ENCODE measurements at regions not wholly inside any gene's neighbourhood (a gene's known extent, or its start where the extent isn't known, plus 50 kb on each side); places are given as distances from the start of the nearest gene placed in this dataset.
"Not testable (repeated sequence)": the region's sequence is repeated elsewhere in the genome, so short reads cannot be mapped to it uniquely, and the experiment has no call there.

DNA sequence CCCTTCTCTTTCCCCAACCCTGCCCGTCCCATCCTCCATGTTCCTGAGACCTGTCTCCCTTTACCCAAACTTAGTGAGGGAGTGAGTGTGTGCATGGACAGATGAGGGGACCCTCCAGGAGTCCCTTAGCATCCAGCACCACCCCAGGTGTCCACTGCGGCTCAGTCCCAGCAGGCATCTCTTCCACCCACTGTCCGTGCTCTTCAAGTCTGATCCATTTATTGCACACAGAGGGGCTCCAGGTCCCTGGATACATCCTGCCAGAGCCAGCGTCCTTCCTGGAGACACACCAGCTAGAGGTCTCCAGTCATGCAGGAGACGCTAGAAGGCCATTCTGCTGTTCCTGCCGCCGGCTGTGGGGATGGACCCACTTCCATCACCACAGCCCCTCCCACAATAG is 239.2 kb downstream of the ADGRD1 start:
- DNase-seq = no peak

DNA sequence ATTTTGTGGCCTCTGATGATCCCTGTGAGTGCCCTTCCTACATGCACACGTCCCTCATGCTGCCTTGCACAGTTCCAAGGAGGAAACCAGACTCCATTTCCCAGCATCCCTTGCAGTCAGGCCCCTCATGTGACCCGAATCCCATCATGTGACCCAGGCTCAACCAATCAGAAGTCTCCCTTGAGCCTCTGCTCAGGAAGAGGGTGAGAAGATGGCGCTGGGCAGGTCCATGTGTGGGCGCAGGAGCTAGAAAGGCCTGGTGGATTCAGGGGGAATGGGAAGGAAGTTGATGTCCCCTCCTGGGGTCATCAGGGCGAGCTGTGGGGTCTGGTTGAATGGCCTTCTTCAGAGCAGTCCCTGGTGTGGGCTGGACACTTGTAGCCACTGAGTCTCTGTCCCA is 240.5 kb downstream of the ADGRD1 start:
- DNase-seq = peak; percentile 67

DNA sequence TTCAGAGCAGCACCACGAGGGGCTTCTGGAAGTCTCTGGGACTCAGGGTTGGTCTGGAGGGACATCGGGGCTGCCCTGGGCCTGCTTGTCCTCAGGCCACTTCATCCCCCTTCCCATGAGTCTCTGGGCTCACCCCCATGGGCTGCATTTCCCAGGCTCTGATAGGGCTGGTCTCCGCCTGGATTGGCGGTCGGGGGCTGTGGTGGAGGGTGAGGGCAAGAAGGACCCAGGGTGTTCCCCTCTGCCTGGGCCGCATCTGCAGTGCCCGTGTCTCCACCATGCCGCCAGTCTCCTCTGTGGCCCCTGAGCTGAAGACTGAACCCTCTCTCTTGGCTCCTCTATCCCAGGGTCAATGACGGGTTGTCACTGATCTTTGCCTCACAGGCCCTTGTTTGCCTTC is 242.1 kb downstream of the ADGRD1 start:
- no peak for DNase-seq

DNA sequence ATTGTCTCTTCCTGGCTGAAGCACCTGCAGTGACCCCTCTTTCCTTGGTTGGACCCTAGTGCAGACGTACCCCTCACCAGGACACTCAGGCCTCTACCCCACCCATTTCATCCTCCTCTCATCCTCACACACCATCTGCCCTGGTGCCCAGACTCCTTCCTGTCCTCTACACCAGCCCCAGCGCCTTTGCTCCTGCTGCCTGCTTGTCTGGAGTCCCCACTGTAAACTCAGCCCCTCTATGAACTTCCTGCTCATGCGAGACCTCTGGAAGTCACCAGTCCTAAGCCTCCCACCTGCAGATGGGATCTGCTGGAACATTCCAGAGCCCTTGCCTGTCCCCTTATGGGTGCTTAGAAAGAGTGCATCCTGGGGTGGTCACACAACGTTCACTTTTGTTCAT is 242.5 kb downstream of the ADGRD1 start:
- no peak for DNase-seq

DNA sequence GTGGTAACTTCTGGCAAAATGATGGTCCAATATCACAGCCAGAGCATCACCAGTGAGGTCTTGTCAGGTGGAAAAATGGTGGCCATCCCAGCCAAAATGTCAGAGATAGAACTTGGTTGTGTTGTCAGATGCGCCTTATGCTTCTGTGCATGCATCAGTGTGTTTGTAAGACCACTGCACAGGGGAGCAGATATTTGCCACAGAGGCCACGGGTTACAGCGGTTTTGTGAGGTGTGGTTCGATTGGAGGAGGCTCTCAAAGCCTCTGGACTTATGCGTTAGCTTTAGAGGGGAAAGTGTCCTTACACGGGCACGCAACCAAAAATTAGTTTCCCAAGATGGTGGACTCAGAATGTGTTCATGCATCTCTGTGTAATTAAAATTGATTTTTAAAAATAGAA is 243.8 kb downstream of the ADGRD1 start:
- DNase-seq = no peak

DNA sequence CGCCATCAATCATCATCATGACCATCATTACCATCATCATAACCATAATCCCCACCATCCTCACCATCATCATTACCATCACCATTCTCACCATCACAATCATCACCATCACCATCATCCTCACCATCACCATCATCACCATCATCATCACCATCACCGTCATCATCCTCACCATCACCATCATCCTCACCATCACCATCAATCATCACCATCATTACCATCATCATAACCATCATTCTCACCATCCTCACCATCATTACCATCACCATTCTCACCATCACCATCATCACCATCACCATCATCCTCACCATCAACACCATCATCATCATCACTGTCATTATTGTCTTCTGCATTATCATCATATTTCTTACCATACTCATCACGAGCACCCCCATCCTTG is 245.5 kb downstream of the ADGRD1 start:
- DNase-seq = no peak

DNA sequence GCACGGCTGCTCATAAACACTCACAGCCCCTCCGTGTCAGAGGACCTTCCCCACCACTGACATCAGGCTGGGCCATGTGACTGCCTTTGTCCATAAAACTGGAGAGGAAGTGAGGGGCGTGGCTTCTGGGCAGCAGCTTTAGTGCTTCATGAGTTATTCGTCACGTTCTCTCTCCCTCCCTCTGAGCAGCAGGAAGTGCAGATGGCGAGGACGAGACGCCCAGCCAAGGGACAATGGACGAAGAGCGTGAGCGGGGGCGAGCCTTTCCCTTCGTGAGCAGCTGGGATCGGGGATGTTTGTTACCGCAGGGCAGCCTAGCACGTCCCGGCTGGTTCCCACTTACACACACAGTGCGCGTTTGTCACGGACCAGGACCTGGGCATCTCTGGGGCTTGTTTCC is 248.2 kb downstream of the ADGRD1 start:
- not testable (repeated sequence) for DNase-seq

DNA sequence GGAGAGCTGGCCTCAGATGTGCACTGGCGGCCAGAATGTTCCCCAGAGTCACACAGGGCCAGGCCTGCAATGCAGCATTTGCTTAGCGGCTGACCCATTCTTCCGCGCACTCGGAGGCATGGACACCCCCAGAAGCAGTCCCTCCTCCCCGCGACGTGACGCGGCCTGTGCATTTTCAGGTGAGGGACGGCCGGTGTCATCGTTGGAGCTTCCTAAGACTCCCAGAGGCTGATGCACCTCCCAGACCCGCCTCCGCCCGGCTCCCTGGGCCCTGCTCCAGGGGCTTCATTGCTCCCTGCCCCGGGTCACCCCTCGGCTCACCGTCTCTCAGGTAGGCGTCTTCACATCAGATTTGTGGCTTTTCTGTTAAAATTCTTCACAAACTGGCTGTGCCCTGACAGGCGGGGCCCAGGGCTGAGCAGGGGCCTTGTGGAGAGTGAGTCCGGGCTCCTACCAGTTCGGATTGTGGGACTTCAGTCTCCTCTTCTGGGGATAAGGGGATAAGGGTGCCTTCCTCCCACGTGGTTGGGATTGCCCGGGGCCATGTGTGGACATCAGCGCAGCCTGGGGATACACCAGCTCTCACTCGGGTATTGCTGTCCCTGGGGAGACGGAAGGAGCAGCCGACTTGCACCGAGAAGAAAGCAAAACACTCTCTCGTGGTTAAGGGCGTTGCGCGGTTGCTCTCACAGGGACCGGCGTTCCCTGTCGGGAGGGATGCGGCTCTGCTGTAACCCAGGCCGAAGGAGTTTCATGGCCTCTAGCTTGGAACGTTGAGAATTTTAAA is 249.1 kb downstream of the ADGRD1 start:
- DNase-seq = no peak

DNA sequence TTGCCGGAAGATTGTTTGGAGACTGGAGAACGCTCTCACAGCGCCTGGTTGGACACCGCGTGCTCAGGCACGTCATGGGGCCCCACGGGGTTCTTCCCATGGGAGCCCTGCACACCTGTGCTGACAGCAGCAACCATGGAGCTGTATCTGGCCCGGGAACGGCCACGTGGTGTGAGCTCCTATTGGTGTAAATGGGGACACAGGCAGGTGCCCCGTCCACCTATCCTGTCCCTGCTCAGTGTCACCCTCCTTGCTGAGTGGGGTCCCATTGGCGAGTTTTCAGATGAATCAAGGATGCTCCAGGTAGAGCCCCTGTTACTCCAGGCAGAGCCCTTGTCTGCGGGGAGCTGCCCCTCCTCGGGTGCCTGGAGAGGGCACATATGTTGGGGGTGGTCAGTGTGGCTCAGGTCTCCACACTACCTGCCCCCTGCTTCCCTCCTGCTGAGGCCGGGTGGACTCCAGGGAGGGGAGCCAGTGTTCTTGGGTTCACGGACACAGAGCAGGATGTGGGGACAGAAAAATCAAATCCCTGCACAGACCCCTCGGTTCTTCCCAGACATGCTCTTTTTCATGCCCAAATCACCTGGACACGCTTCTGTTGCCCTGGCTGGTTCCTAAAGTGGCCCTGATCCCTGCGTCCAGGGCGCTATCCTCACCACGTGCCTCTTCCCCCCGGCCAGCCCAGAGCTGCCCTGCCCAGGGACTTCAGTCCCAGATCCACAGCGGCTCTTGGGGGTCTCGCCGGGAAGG is 250.1 kb downstream of the ADGRD1 start:
- no peak for DNase-seq

DNA sequence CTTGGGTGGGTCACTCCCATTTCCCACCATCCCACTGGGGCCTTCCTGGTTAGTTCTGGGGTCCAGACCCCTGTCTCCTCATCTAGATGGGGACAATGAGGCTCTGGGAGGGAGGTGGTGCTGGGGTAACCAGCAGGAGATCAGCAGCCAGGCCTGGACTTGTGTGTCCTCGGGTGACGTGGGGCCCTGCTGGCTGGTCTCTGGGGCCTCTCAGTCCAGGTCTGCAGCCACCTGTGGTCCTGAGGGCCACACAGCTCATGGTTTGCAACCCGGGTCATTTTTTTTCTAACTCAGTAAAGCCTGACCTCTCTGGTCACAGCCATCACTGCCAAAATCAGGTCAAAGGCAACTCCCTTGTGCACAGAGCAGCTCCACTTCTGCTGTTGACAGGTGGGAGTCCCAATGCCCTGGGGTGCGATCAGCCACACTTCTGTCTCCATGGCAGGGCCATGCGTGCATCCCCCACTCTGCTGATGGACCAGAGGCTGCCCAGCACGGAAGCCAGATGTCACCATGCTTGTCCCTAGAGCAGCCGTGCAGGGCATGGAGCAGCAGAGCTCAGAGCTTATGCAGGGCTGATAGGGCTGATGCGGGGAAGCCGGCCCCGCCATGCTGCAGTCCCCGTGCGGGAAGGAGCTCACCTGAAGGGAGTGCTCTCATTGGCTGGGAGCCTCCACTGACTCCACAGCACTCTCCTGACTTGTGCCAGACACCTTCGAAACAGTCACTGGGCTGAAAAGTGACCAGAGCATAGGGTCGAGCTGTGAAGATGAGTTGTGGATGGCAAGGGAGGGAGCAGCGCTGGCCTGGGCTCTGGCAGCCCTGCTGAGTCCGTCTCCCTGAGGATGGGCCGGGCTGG is 250.9 kb downstream of the ADGRD1 start:
- DNase-seq = no peak

DNA sequence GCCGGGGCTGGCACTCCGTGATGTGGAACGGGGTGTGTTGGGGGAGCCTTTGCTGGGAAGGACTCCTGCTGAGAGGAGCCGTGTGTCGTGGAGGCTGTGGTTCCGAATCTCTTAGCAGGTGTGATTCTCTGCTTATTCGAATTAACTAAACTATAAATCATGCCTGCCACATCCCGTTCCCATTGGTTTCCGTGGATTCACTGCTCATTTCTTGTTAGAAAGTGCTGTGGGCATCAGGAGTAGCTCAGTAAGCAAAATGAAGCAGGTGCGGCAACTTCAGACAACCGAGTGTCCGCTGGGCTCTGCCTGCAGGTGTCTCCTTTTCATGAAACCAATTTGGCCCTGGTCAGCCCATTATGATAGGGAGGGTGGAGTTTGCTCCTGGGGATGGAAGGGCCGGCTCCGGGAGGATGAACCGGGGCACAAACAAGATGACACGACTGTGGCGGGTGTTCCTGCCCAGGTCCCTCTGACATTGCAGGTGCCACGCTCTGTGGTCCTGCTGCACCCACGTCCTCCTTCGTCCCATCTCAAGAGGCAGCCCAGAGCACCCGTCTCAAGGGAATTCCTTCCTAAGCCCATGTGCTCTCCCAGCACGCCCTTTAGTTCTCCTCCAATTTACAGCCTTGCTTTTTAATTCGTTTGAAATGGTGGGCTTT is 251.7 kb downstream of the ADGRD1 start:
- not testable (repeated sequence) for DNase-seq

DNA sequence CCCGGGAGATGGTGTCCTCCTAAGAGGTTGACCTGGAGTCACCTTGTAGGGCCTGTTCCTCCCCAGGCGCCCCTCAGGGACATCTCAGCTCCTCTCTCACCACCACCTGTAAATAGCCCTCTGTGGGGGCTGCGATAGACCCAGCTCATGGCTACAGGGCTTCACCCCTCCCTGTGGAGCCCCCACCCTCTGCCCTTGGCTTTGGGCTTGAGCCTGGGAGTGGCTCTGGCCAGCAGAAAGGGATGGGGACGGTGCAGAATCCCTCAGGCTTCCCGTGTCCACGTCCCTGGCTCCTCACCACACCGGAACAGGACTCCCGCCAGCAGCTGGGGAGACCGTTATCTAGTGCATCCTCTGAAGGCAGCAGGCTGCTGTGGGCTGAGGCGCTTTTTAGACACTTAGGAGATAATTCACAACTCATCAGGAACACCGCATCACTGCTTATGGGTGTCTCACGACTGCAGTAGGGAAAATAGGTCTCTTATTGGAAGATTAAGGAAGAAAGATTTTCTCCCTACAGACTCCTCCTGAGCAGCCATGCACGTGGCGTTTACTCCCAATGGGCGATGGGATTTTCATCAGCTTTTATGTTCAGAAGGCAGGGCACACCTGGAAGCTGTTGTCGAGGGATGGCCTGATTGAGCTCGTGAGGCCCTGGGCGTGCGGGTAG is 253.1 kb downstream of the ADGRD1 start:
- DNase-seq = not testable (repeated sequence)

DNA sequence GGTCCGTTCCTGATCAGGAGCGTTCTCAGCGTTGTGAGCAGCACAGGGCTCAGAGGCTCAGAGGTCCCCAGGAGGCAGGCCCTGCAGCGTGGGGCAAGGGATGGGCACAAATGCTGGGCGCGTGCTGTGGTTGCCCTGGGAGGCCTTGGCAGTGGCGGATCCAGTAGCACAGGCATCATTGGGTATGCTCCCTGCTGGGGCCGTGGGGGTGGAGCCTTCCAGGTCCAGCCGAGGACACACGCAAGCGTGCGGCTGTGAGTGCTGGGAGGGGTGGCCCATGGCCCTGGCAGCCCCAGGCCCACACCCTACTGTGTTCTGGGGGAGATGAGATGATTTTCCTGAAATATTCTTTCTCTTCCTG is 253.6 kb downstream of the ADGRD1 start:
- DNase-seq = not testable (repeated sequence)

DNA sequence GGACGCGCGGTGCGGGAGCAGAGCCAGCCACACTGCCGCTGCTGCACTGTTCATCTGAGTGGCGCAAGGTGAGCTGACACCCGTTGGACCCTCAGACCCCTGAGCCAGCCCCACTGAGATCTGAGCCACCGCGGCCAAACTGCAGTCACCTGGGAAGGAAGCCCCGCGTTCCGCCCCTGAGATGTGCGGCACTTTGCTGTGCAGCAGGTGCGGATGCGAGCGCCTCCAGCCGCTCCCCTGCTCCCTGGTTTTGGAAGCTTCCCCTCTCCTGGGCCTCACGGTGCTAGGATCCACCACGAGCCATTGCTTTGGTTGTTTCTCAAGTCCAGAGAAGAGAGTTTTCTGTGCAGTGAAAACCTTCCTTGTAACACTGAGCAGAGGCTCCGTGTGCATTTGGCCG is 254.1 kb downstream of the ADGRD1 start:
- not testable (repeated sequence) for DNase-seq

DNA sequence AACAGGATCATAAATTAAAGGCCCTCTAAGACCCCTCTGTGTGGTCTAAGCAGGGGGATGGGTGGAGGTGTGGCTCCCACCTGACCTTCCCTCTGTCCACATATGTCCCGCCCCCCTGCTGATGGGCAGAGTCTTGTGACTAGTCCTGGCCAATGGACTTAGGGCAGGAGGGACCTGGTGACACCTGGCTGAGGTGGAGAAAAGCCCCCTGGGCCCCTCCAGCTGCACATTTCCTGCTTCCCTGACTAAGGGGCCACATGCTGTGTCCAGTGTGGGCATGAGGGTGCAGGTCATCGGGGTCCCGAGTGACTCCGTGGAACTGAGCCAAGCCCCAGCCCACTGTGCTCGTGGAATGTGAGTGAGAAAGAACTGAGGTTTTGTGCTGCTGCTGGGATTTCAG is 254.7 kb downstream of the ADGRD1 start:
- no peak for DNase-seq

DNA sequence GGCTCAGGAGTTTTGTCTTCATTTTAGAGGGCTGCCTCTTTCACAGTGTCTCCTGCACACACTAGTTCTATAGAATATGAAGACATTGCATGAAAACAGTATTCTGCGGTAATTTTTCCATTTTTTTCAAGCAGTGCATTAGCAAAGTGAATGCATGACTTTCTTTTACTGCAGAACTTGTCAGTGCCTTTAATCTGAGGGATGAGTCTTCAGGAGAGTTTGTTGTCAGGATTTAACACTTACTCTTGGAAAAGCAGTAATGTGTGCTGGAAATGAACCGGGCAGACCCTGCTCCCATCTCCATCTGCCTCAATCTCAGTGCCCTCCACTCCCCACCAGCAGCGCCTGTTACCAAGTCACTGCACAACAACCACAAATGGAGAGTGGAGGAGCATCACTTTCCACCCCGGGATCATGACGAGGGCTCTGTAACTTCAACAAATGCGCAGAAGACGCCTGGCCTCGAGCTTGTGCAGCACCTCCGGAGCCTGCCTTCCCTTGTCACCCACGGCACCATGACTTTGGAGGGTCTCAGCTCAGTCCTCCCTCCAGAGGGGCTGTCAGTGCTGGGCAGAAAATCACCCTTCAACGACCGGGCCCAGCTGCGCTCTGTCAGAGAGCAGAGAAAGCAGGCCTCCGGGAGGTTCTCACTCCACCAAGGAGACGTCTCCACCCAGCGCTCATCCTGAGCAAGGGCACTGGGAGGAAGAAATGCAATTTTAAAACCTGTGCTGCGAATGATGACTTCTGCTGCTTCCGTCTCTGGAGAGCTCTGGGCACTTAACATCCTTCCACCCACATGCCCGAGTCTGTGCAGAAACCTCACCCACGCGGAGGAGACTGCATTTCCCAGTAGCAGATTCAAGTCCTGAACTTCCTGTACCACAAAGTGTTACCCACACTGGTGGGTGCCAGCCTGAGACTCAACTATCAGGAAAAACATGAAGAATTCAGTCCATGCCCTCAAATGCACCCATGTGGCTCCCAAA is 255.7 kb downstream of the ADGRD1 start:
- no peak for DNase-seq

DNA sequence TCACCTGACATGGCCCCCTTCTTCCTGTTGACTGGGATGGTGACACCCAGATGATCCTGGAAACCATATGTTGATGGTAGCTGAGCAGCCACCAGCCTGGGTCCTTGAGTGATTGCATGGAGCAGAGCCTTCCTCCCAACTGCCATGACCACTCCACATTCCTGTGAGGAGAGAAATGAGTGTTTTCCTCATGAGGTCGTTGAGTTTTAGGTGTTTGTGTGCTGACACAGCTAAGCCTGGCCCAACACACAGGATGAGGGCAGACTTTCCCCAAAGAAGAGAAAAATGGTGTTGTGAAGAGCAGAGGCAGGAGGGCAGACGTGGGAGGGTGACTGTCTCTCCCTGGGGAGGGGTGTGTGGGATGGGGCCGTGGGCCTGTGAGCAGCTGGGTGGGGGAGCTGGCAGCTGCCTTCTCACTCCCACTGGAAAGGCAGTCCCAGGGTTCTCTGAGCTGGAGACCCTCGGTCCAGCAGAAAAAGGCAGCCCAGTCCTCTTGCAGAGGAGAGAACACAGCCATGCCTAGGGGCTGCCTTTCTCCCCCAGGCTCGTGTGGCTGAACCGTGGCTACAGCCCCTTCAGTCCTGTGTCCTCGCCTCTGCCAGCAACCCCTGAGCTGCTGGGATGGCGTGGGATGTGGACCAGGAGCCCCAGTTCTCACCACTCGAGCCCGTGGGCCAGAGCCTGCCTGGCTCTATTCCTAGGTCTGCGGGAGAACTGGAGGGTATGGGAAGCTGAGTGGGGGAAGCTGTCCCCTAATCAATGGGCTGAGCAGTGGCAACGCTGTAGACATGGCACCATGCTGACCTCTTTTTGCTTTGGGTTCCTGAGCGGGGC is 257.0 kb downstream of the ADGRD1 start:
- DNase-seq = no peak

DNA sequence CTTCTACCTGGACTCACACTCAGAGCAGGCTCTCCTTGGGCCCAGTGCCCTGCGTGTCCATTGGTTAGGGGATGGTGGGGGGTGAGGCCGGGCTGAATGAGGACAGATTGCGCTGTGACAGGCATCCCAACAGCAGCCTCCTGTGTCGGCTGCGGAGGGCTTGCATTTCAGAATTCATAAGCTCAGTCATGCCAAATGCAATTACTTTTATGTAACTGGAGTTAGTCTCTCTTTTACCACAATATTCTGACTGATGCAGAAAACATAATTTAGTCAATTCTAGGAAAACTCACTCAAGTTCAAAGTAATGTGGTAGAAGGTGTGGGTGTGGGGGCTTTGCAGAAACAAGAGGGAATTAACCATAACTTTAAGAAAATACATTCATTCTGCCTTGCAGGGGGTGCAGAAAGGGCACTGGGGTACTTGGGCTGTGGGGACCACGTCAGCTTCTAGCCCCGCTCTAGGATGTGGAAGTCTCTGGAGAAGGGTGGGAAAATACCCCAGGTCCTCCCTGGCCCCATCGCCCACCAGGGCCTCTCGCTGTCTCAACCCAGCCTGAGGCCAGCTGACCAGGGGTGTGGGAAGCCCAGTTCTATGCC is 257.7 kb downstream of the ADGRD1 start:
- no peak for DNase-seq

DNA sequence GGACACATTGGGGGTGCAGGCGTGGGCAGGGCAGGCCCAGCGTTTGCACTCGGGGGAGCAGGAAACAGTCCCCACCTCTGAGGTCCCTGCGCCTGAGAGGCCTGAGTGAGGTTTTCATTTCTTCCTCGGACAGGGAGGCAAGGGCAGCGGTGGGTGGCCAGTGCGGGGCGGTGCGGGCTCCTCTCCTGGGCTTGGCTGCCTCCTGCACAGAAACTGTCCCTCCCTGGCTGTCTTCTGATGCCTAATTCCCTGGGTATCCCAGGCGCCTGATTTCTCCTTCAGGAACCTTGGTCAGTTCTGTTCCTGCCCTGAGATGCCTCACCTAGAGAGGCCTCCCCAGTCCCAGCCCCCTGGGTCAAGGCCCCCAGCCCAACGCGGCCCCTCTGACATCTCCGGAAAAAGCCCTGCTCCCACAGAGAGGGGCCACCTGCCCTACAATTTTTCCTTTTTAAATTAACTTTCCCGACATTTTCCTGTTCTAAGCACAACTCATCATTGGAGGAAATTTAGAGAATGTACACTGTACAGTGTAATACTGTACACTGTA is 260.3 kb downstream of the ADGRD1 start:
- DNase-seq = no peak
